ENCODE measurements at regions not wholly inside any gene's neighbourhood (a gene's known extent, or its start where the extent isn't known, plus 50 kb on each side); places are given as distances from the start of the nearest gene placed in this dataset.

GRCh38 chr6:51554029-51554428 lies 533.4 kb downstream of the PKHD1 start:
- TF ChIP-seq CTCF (IDR thresholded peaks at IDR 0.05; ENCODE audit: low read length) = no peak
- no peak for TF ChIP-seq EZH2phosphoT487 (IDR thresholded peaks at IDR 0.05; ENCODE audit: low read length)
- no peak for TF ChIP-seq EZH2 (optimal IDR thresholded peaks at IDR 0.05; ENCODE audit: low read depth, low read length)
